DMS 273 (cell line): ENCODE measurements at regions not wholly inside any gene's neighbourhood (a gene's known extent, or its start where the extent isn't known, plus 50 kb on each side); places are given as distances from the start of the nearest gene placed in this dataset.
"Not testable (repeated sequence)": the region's sequence is repeated elsewhere in the genome, so short reads cannot be mapped to it uniquely, and the experiment has no call there.

Experiments used
- DNase-seq: peaks from one replicate; lab custom pipeline; 2025; ENCODE audit not compliant: unreplicated experiment; lab: John Stamatoyannopoulos, UW

DNA sequence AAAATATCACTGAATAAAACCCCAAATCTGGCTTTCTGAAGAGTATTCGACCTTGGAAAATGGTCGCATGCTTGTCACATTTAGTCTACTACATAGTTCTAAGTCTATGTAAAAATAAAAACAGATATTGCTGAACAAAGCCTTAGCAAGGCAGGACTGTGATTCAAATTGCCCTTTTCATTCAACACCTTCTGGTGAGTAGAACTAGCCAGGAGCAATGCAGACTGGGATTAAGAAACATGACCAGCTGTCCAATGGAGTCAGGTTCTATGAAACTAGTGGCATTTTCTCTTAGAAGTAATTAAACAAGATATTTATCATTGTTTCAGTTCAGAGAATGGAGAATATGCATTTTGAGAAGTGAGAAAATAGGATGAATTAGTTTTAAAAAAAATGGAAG is 1260.5 kb upstream of the ACVR2A start:
- DNase-seq, result peak; percentile 75

GRCh38 chr2:146579147-146579930 is 1265.5 kb upstream of the ACVR2A start:
- DNase-seq, result peak; percentile 41

DNA sequence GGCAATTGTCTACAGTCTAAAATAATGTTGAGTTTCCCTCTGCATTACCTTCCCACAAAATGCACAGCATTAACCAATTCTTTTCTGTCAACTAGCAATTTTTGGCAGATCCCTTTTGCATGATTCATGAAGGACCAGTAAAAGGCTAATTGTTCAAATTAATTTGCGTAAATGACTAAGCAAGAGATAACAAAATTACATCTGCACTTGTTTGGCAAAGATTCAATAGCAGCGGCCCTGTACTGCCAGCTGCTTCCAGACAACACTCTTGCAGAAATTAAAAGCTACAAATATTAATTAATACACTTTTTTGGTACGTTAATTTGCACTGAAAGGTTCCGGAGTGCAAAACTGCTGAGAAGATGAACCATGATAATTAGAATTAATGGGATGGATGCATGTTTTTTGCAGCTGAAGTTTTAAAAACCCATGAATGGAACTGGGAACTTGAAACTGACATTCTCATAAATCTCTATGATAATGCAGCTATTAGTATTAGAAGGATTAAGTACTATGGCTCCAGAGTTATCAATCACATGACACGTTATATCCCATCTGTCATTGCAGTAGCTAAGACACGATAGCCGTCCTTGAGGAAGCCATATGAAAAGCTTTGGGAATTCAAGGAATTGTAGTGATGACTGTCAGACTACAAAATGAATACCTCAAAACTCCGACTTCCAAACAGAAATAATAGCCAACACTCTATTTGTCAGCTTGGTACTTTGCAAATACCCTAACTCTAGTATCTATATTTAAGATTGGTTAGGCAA is 1268.3 kb upstream of the ACVR2A start:
- peak; percentile 56 for DNase-seq

GRCh38 chr2:146572598-146572997 is 1272.2 kb upstream of the ACVR2A start:
- no peak for DNase-seq

DNA sequence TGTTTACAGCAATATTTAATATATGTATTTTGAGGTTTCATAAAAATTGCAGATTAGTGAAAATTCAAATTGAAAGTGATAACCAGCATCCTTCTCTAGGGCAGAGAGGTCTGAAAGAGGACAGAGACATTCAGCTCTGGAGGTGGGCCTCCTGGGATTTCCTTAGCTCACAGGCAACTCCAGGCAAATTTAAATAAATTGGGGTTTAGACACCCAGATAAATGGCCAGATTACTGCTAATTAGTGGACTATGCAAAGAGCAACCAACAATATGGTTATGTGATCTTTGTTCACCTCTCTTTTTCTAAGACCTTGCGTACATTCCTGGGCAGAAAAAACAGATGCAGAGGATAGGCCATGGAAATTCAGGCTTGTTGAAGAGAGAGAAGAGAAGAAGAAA is 1282.8 kb upstream of the ACVR2A start:
- no peak for DNase-seq

DNA sequence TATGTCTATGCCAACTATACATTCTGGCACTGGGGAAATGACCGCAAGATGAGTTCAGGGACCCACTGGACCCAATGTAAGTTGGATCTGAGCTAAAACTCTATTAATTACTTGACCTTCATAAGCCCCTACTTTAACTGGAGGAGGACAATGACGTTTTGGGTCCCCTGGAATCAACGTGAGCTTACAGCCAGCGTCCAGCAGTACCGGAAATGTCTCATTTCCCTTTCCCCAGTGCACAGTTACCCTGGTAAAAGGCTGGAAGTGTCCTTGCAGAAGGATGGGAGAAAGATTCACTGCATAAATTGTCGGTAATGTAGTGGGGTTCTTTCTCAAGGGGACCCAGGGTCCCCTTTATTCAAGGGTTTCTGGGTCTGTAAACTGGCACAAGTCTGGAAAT is 1297.6 kb upstream of the ACVR2A start:
- DNase-seq, result no peak

GRCh38 chr2:146544701-146545100 is 1300.1 kb upstream of the ACVR2A start:
- DNase-seq, result no peak

DNA sequence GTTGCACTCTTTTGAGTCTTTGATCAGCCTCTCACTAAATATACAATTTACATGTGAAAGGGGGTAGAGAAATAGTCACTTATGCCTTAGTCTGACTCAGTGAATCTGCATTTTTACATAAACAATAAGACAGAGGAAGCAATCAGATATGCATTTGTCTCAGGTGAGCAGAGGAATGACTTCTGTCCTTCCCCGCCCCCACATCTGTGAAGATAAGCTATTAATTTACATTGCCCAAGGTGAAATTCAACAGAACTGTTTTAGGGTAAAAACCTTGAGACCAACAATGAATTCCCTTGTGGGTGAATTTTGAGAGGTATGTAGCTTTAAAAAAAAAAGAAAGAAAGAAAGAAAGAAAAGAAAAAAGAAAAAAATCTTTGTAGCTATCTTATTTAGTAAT is 1302.9 kb upstream of the ACVR2A start:
- DNase-seq, result no peak

DNA sequence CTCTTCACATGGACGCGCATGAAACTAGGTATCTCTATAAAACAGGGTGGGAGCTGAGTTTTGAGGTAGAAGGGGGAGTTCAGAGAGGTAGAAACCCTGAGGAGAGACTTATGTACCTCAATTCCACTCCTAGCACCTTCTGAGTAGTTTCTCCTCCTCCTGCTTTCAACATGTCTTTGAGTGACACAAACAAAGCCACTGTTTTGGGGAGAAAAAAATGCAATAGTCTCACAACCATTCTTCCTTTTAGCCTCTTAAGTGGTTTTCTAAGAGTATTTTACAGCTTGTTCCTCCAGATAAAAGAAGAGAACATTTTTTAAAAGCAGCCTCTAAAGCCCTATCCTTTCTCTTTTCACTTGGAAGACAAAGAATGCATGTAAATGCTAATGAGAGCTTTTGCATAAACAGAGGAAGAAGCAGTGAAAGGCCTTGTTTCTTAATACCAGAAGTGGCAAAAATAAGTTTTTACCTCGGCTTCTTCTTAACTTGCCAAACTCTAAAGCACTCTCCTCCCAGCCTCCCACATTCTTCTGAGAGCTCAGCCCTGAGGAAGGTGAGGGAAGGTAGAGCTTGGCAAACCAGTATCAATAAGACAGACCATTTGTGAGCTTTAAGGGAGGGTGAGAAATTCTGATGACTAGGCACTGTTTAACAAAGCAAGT is 1304.4 kb upstream of the ACVR2A start:
- DNase-seq, result no peak

GRCh38 chr2:146539739-146540138 is 1305.1 kb upstream of the ACVR2A start:
- DNase-seq, result not testable (repeated sequence)

DNA sequence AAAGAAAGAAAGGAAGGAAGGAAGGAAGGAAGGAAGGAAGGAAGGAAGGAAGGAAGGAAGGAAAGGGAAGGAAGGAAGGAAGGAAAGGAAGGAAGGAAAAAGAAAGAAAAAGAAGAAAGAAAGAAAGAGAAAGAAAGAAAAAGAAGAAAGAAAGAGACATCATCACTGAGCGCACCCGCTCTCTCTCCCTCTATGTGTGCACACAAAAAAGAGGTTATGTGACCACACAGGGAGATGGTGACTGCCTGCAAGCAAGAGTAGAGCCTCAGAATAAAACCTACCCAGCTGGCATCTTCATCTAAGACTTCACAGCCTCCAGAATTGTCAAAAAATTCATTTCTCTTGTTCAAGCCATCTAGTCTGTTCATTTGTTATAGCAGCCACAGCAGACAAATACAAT is 1307.4 kb upstream of the ACVR2A start:
- DNase-seq, result no peak

GRCh38 chr2:146532509-146533147 is 1312.2 kb upstream of the ACVR2A start:
- no peak for DNase-seq

DNA sequence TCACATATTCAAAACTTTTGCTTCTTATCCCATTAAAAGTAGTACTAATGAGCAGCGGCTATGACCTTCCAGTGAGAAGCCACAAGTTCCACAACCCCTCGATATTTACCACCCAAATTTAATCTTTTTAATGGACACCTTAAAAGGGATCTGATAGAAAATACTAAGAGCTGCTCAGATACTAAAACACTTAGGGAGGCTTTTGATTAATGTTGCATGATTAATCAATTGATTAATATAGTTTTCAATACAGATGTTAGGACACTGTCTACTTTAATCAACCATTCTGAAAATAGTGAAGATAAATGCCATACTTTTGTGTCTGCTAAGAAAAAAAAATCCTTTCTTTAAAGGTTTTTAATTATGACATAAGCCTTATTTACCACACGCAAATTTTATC is 1312.8 kb upstream of the ACVR2A start:
- DNase-seq, result no peak

GRCh38 chr2:146530886-146531285 is 1313.9 kb upstream of the ACVR2A start:
- DNase-seq, result peak; percentile 9

DNA sequence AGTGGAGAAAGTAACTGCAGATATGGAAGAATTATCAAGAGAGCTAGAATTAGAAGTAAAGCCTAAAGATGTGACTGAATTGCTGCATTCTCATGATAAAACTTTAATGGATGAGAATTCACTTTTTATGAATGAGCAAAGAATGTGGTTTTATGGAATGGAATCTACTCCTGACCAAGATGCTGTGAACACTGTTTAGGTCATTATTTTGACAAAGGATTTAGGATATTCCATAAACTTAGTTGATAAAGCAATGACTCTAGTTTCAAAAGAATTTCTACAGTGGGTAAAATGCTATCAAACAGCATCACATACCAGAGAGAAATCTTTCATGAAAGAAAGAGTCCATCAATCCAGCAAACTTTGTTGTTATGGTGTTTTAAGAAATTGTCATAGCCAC is 1317.7 kb upstream of the ACVR2A start:
- DNase-seq, result no peak

DNA sequence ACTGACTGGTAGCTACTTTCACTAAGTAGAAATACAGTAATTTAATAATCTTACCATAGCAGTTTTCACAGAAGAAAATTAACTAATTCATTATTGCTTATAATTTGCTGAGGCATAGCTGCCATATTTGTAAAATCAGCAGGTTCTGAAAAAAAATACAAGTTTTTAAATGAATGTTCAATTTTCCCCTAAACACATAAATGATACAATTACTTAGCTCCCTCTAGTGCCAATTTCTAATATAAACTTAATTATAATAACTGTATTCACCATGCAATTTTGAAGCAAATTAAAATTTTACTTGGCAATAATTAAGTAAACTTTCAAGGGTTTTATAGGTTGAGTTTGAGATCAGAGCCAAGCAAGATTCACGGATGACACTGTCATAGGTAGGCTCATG is 1321.6 kb upstream of the ACVR2A start:
- DNase-seq, result peak; percentile 39

- peak; percentile 11 for DNase-seq
Measured at GRCh38 chr2:146506851-146507250, 1338.0 kb upstream of the ACVR2A start.

DNA sequence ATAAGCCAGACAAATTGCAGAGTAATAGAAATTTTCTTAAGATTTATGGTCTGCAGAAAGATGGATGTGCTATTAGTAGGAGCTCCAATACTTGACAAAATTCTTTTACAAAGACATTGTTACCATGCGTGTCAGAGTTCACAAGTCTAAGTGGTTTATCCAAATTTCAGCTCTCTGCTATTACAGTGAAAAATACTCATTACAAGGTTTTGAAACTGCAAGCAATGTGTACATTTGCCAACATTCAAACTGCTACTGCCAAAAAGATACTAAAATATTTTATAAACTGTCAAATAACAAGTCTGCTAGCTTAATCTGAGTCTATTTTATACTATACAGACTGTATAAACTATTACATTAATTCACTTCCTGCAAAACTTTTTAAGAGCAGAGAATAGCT is 1341.5 kb upstream of the ACVR2A start:
- DNase-seq, result no peak

DNA sequence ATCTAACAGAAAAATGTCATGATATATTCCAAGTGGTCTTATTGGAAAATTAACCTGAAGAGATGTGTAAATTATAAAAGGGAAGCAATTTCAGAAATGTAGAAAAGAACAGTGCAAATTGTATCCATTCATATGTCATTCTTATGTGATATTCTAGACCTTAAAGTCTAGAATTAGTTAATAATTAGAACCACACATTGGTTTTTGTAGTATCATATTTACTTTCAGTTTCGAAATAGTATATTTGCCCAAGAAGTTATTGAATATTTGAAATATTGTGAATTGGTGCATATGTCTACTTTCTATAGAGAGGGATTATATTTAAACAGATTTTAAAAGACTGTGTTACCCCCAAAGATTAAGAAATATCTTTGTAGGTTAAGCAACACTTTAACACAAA is 1348.6 kb upstream of the ACVR2A start:
- DNase-seq, result no peak

GRCh38 chr2:146489386-146489785 is 1355.4 kb upstream of the ACVR2A start:
- DNase-seq, result no peak

DNA sequence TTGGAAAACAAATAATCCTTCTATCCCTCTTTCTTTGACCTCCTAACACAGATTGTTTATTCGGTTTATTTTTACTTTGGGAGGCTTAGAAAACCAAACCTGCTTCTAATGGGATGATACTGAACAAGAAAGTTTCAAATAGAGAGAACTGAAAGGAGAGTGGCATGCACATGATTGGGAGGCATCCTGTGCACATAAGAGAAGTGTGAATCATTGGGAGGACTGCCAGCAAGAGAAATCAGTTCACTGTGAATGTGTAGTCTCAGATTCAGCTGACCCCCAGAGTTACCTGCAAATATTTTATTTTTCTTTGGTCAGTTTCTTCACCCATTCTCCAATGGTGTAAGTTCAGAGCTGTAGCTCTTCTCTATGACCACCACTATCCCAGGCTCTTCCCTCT is 1363.2 kb upstream of the ACVR2A start:
- DNase-seq, result no peak
